ENCODE measurements at regions not wholly inside any gene's neighbourhood (a gene's known extent, or its start where the extent isn't known, plus 50 kb on each side); places are given as distances from the start of the nearest gene placed in this dataset.

- no peaks in the 10 kb centered on the region; the same call in 1 of the 2 replicates for H3K27me3 Mint-ChIP-seq (ENCODE audit: low read depth)
Observed at GRCh38 chr6:63430985-63431519, 111.3 kb upstream of the LGSN start.

More at GRCh38 chr6:63430985-63431519, 111.3 kb upstream of the LGSN start:
- no peak overlapping the region for H2AK5ac ChIP-seq (ENCODE audit: insufficient read length, low read length)
- H3K14ac ChIP-seq (ENCODE audit: insufficient read depth, low read length), result no peak overlapping the region
- no peak overlapping the region for H3K4me3 Mint-ChIP-seq
- no peaks in the 10 kb centered on the region for H4K20me1 ChIP-seq (ENCODE audit: control insufficient read depth, insufficient read depth, insufficient read length)
- H3K23me2 ChIP-seq (ENCODE audit: insufficient read length, low read depth, low read length, poor library complexity, severe bottlenecking), result no peaks in the 10 kb centered on the region
- DNase-seq, result no peak
- no peak overlapping the region for H3K18ac ChIP-seq (ENCODE audit: insufficient read length, low read depth, low read length)
- H2BK120ac ChIP-seq (ENCODE audit: low read depth, low read length, poor library complexity, severe bottlenecking), result no peak overlapping the region
- H3K23ac ChIP-seq (ENCODE audit: insufficient read length, low read depth, low read length), result no peak overlapping the region
- H3K9me3 Mint-ChIP-seq, result no peaks in the 10 kb centered on the region; a peak in 1 of 5 replicates
- H2BK20ac ChIP-seq (ENCODE audit: low read depth, low read length, poor library complexity, severe bottlenecking), result no peak overlapping the region
- H3T11ph ChIP-seq (ENCODE audit: low read length), result no peak overlapping the region
- no peak overlapping the region for H4K8ac ChIP-seq (replicated peaks; ENCODE audit: insufficient read length, low read depth, low read length)
- no peak overlapping the region for H3K56ac ChIP-seq (ENCODE audit: insufficient read length, low read depth, low read length)
- no peak overlapping the region for H2BK12ac ChIP-seq (ENCODE audit: insufficient read length, low read depth, low read length)
- H3K4me1 ChIP-seq (ENCODE audit: insufficient read depth, low read length), result no peaks in the 10 kb centered on the region
- no peak overlapping the region for H2BK15ac ChIP-seq (ENCODE audit: low read depth, low read length)
- H2AFZ ChIP-seq (ENCODE audit: low read length), result no peak overlapping the region
- no peak overlapping the region for H3K4me2 ChIP-seq (ENCODE audit: insufficient read depth, insufficient read length, low read length)
- H3K4ac ChIP-seq (ENCODE audit: low read depth, low read length), result no peak overlapping the region
- no peaks in the 10 kb centered on the region for H3K9me3 ChIP-seq (ENCODE audit: control insufficient read depth, low read depth, low read length)
- H3K27ac Mint-ChIP-seq, result no peak overlapping the region
- H3K79me2 ChIP-seq (ENCODE audit: insufficient read depth, low read length), result no peaks in the 10 kb centered on the region
- no peaks in the 10 kb centered on the region for H3K27me3 ChIP-seq (ENCODE audit: insufficient read depth, low read length)
- no peaks in the 10 kb centered on the region for H3K36me3 Mint-ChIP-seq (ENCODE audit: insufficient read depth in 1 of 3, low read depth in 3 of 3)
- no peak overlapping the region for H4K5ac ChIP-seq (ENCODE audit: insufficient read length, low read depth, low read length)
- no CpG with 5 or more reads among the region's 2 CpGs for WGBS (ENCODE audit: extremely low coverage, insufficient read length, low lambda C conversion rate)
- no peak overlapping the region for H2BK5ac ChIP-seq (ENCODE audit: insufficient read length, low read length)
- no peaks in the 10 kb centered on the region for H3K4me1 Mint-ChIP-seq
- no peak overlapping the region for H4K91ac ChIP-seq (ENCODE audit: insufficient read length, low read depth, low read length)
- H3K9ac ChIP-seq (ENCODE audit: extremely low read depth, insufficient read length, low read length), result no peak overlapping the region
- H3K27ac ChIP-seq (ENCODE audit: insufficient read length, low read depth, low read length), result no peak overlapping the region
- no peaks in the 10 kb centered on the region for H3K79me1 ChIP-seq (ENCODE audit: insufficient read depth, low read depth, low read length, poor library complexity, severe bottlenecking)
- TF ChIP-seq CTCF (conservative IDR thresholded peaks at IDR 0.05), result no peak

All from H9 (cell line).